HepG2 (cell line): ENCODE measurements at regions not wholly inside any gene's neighbourhood (a gene's known extent, or its start where the extent isn't known, plus 50 kb on each side); places are given as distances from the start of the nearest gene placed in this dataset.

Source experiments
- ATF3 ChIP-seq: sonication (generic); formaldehyde crosslinking; IDR thresholded peaks from 2 replicates; pipeline ENCODE4 v1.4.0; 2020; ENCODE audit warnings: missing genetic modification reagents
- BCL6 ChIP-seq: IDR thresholded peaks from 2 replicates; pipeline ENCODE4 v1.6.1; 2016; ENCODE audit warnings: missing genetic modification reagents, missing compliant biosample characterization
- CENPT ChIP-seq: sonication (generic); formaldehyde crosslinking; IDR thresholded peaks from 2 replicates; pipeline ENCODE4 v1.8.0; 2022; ENCODE audit warnings: low read depth, mild to moderate bottlenecking, moderate library complexity, missing genetic modification reagents
- GTF3A ChIP-seq: sonication (generic); formaldehyde crosslinking; conservative IDR thresholded peaks from 2 replicates; pipeline ENCODE4 v1.4.0; 2020; ENCODE audit warnings: mild to moderate bottlenecking, missing genetic modification reagents
- NCOA5 ChIP-seq: sonication (generic); formaldehyde crosslinking; IDR thresholded peaks from 2 replicates; pipeline ENCODE4 v1.4.0; 2020; ENCODE audit warnings: missing genetic modification reagents
- NFIC ChIP-seq: IDR thresholded peaks from 2 replicates; pipeline ENCODE4 v1.6.1; 2012; ENCODE audit warnings: mild to moderate bottlenecking, low read length, inconsistent platforms
- TFDP1 ChIP-seq: IDR thresholded peaks from 2 replicates; pipeline ENCODE4 v1.6.1; 2016; ENCODE audit warnings: missing compliant biosample characterization, missing genetic modification reagents, borderline replicate concordance
- ZNF230 ChIP-seq: sonication (generic); formaldehyde crosslinking; IDR thresholded peaks from 2 replicates; pipeline ENCODE4 v1.4.0; 2020; ENCODE audit warnings: mild to moderate bottlenecking, missing genetic modification reagents
- ZNF318 ChIP-seq: sonication (generic); formaldehyde crosslinking; IDR thresholded peaks from 2 replicates; pipeline ENCODE4 v1.4.0; 2020; ENCODE audit warnings: mild to moderate bottlenecking, missing genetic modification reagents
- ZNF749 ChIP-seq: sonication (generic); formaldehyde crosslinking; IDR thresholded peaks from 2 replicates; pipeline ENCODE4 v1.8.0; 2022; ENCODE audit warnings: mild to moderate bottlenecking, missing genetic modification reagents, moderate library complexity, borderline replicate concordance
- ZSCAN21 ChIP-seq: sonication (generic); formaldehyde crosslinking; IDR thresholded peaks from 2 replicates; pipeline ENCODE4 v1.8.0; 2022; ENCODE audit warnings: mild to moderate bottlenecking, missing genetic modification reagents, moderate library complexity, borderline replicate concordance
- TF ChIP-seq, protein P1 (sequence below): sonication (generic); formaldehyde crosslinking; IDR thresholded peaks from 2 replicates; pipeline ENCODE4 v1.4.0; 2020; ENCODE audit warnings: missing genetic modification reagents
- TF ChIP-seq, protein P2 (sequence below): sonication (generic); formaldehyde crosslinking; IDR thresholded peaks from 2 replicates; pipeline ENCODE4 v1.4.0; 2020; ENCODE audit warnings: missing genetic modification reagents, borderline replicate concordance
- TF ChIP-seq, protein P3 (sequence below): sonication (generic); formaldehyde crosslinking; IDR thresholded peaks from 2 replicates; pipeline ENCODE4 v1.5.1; 2020; ENCODE audit warnings: missing genetic modification reagents, mild to moderate bottlenecking, borderline replicate concordance

DNA sequence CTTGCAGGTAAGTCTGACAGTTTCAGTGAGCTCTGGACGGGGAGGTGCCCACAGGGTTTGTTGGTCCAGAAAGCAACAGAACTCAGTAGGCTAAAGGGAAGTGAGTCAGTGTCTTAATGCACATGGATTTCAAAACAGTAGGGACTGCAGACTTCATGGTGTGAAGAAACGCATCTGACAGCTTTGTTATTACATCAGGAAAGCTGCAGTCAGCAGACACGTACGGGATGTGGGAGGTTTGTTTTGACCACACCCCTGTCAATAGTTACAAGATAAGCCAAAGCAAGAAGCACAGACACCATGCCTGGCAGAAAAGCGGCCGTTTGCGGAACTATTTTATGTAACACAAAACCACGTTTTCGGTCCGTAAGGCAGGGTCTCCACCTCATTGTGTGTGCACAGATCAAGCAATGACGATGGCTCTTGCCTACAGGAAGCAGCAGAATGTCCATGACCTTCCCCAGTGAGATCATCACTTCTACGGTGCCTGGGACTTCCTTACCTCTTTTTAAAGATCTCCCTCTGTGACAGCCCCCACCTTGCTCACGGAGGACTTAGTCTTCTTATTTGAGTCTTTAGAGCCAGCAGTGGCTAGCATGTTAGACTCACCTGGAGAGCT is 58.2 kb upstream of the FTH1 start (continued):
- TF ChIP-seq TFDP1 (no peak; the same call in 1 of the 2 replicates), ZNF749 (no peak), GTF3A (no peak), CENPT (CRISPR knock-in tag) (no peak), ZSCAN21 (CRISPR knock-in tag) (no peak), ATF3 (CRISPR knock-in tag) (peak; percentile 57), BCL6 (CRISPR knock-in tag) (peak; percentile 68), NCOA5 (CRISPR knock-in tag) (no peak), NFIC (peak; percentile 52; the same call in 1 of the 2 replicates), ZNF230 (CRISPR knock-in tag) (no peak), ZNF318 (CRISPR knock-in tag) (0 out of 2 replicates have a peak, but pooled peaks have one; percentile 23)
- TF ChIP-seq, protein P1, sequence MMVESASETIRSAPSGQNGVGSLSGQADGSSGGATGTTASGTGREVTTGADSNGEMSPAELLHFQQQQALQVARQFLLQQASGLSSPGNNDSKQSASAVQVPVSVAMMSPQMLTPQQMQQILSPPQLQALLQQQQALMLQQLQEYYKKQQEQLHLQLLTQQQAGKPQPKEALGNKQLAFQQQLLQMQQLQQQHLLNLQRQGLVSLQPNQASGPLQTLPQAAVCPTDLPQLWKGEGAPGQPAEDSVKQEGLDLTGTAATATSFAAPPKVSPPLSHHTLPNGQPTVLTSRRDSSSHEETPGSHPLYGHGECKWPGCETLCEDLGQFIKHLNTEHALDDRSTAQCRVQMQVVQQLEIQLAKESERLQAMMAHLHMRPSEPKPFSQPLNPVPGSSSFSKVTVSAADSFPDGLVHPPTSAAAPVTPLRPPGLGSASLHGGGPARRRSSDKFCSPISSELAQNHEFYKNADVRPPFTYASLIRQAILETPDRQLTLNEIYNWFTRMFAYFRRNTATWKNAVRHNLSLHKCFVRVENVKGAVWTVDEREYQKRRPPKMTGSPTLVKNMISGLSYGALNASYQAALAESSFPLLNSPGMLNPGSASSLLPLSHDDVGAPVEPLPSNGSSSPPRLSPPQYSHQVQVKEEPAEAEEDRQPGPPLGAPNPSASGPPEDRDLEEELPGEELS (CRISPR knock-in tag): peak; percentile 88
- TF ChIP-seq, protein P2, sequence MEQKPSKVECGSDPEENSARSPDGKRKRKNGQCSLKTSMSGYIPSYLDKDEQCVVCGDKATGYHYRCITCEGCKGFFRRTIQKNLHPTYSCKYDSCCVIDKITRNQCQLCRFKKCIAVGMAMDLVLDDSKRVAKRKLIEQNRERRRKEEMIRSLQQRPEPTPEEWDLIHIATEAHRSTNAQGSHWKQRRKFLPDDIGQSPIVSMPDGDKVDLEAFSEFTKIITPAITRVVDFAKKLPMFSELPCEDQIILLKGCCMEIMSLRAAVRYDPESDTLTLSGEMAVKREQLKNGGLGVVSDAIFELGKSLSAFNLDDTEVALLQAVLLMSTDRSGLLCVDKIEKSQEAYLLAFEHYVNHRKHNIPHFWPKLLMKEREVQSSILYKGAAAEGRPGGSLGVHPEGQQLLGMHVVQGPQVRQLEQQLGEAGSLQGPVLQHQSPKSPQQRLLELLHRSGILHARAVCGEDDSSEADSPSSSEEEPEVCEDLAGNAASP (CRISPR knock-in tag): no peak
- TF ChIP-seq, protein P3, sequence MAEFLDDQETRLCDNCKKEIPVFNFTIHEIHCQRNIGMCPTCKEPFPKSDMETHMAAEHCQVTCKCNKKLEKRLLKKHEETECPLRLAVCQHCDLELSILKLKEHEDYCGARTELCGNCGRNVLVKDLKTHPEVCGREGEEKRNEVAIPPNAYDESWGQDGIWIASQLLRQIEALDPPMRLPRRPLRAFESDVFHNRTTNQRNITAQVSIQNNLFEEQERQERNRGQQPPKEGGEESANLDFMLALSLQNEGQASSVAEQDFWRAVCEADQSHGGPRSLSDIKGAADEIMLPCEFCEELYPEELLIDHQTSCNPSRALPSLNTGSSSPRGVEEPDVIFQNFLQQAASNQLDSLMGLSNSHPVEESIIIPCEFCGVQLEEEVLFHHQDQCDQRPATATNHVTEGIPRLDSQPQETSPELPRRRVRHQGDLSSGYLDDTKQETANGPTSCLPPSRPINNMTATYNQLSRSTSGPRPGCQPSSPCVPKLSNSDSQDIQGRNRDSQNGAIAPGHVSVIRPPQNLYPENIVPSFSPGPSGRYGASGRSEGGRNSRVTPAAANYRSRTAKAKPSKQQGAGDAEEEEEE: no peak
